ENCODE measurements at regions not wholly inside any gene's neighbourhood (a gene's known extent, or its start where the extent isn't known, plus 50 kb on each side); places are given as distances from the start of the nearest gene placed in this dataset.

DNA sequence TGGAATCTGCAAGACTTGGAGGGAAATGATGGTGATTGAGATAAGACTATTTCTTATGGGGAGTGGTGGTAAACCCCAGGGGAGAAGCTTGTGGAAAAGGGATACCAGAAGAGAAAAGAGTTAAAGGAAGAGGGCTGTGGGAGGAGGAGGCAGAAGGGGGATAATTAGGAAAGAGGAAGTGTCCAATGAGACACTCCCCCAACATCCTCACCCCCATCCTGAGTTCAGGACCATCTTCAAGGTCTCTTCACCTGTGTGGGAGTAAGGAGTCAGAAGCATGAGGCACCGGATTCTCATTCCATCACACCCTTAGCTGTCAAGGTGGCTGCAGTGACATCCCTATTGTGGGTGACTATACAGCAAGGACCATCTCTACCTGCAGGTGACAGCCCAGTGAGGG, 106.6 kb upstream of the POC5 start:
- TF ChIP-seq, protein P1, sequence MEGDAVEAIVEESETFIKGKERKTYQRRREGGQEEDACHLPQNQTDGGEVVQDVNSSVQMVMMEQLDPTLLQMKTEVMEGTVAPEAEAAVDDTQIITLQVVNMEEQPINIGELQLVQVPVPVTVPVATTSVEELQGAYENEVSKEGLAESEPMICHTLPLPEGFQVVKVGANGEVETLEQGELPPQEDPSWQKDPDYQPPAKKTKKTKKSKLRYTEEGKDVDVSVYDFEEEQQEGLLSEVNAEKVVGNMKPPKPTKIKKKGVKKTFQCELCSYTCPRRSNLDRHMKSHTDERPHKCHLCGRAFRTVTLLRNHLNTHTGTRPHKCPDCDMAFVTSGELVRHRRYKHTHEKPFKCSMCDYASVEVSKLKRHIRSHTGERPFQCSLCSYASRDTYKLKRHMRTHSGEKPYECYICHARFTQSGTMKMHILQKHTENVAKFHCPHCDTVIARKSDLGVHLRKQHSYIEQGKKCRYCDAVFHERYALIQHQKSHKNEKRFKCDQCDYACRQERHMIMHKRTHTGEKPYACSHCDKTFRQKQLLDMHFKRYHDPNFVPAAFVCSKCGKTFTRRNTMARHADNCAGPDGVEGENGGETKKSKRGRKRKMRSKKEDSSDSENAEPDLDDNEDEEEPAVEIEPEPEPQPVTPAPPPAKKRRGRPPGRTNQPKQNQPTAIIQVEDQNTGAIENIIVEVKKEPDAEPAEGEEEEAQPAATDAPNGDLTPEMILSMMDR (IDR thresholded peaks at IDR 0.05; ENCODE audit: low read length), result peak; percentile 8; the same call in 1 of the 2 replicates
- TF ChIP-seq EZH2 (optimal IDR thresholded peaks at IDR 0.05; ENCODE audit: low read depth, low read length), result no peak
